Vagina (tissue), 2 donors: ENCODE measurements at regions not wholly inside any gene's neighbourhood (a gene's known extent, or its start where the extent isn't known, plus 50 kb on each side); places are given as distances from the start of the nearest gene placed in this dataset.

Source experiments
- POLR2AphosphoS5 ChIP-seq, 2 donors: sonication (generic); formaldehyde crosslinking; IDR thresholded peaks; one replicate each; pipeline ENCODE4 v1.9.0; 2017; ENCODE audit warnings: antibody characterized with exemption in 2 of 2, mild to moderate bottlenecking in 2 of 2, low read depth in 1 of 2; ENCODE audit not compliant: insufficient read depth in 1 of 2
- TF ChIP-seq, protein P1 (sequence below), 3 experiments: fragments of 450-650 bp in 2 of 3; fragments of 200-600 bp in 1 of 3; sonication (generic) in 1 of 3; IDR thresholded peaks; one replicate each; pipeline ENCODE4 v1.5.1; 2017 to 2019; ENCODE audit warnings: antibody characterized with exemption in 3 of 3, mild to moderate bottlenecking in 2 of 3, moderate library complexity in 2 of 3

DNA sequence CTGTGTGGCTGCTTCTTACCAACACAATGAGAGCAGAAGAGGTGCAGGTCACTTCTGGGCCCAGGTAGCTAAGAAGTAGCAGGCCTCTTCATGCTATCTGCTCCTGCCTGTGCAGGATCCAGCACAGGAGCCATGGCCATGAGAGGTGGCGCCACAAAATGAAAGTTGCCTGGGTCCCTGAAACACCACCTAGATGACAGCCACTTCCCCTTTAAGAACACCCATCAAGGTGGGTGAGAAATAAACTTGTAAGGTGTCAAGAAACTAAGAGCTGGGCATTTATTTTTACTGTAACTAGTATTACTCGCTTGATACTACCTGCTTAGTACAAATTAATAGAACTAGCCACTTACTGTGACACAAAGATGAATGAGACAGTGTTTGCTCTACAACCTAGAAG, 484.6 kb upstream of the TBL1XR1 start:
- TF ChIP-seq, protein P1, sequence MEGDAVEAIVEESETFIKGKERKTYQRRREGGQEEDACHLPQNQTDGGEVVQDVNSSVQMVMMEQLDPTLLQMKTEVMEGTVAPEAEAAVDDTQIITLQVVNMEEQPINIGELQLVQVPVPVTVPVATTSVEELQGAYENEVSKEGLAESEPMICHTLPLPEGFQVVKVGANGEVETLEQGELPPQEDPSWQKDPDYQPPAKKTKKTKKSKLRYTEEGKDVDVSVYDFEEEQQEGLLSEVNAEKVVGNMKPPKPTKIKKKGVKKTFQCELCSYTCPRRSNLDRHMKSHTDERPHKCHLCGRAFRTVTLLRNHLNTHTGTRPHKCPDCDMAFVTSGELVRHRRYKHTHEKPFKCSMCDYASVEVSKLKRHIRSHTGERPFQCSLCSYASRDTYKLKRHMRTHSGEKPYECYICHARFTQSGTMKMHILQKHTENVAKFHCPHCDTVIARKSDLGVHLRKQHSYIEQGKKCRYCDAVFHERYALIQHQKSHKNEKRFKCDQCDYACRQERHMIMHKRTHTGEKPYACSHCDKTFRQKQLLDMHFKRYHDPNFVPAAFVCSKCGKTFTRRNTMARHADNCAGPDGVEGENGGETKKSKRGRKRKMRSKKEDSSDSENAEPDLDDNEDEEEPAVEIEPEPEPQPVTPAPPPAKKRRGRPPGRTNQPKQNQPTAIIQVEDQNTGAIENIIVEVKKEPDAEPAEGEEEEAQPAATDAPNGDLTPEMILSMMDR (IDR thresholded peaks at IDR 0.05), result no peak
- no peak for TF ChIP-seq POLR2AphosphoS5 (IDR thresholded peaks at IDR 0.05; ENCODE audit: insufficient read depth in 1 of 2, low read depth in 1 of 2)
